Erythroblast (primary cell): ENCODE measurements at regions not wholly inside any gene's neighbourhood (a gene's known extent, or its start where the extent isn't known, plus 50 kb on each side); places are given as distances from the start of the nearest gene placed in this dataset.

Experiments used
- GATA1 ChIP-seq: IDR thresholded peaks from 2 replicates; pipeline ENCODE4 v1.6.1; 2011; ENCODE audit warnings: low read depth, mild to moderate bottlenecking, control low read depth, low read length, moderate library complexity
- POLR2A ChIP-seq: IDR thresholded peaks from 2 replicates; pipeline ENCODE4 v1.6.1; 2011; ENCODE audit warnings: mild to moderate bottlenecking, low read length

DNA sequence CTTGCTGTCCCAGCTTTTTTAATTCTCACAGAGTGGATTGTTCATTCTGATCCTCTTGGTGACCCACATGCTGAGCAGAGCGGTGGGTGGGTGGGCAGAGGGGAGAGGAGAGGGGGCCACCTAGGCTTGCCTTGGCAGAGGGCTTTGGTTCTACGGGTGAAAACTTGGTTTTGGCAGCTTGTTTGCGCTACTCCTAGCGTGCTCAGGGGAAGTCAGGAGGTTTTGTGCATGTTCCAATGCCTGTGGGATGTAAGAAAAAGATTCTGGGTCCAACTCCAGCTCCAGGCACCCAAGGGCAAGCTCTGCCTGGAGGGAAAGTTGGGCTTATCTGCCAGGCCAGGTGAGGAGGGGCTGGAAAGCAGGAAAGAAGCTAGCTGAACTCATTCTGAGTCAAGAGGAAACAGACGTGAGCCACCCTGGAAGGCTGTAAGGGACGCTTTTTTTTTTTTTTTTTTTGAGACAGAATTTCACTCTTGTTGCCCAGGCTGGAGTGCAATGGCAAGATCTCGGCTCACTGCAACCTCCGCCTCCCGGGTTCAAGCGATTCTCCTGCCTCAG, 169.1 kb downstream of the WSCD1 start:
- TF ChIP-seq POLR2A, result no peak
- TF ChIP-seq GATA1, result no peak
